ENCODE measurements at regions not wholly inside any gene's neighbourhood (a gene's known extent, or its start where the extent isn't known, plus 50 kb on each side); places are given as distances from the start of the nearest gene placed in this dataset.

DNA sequence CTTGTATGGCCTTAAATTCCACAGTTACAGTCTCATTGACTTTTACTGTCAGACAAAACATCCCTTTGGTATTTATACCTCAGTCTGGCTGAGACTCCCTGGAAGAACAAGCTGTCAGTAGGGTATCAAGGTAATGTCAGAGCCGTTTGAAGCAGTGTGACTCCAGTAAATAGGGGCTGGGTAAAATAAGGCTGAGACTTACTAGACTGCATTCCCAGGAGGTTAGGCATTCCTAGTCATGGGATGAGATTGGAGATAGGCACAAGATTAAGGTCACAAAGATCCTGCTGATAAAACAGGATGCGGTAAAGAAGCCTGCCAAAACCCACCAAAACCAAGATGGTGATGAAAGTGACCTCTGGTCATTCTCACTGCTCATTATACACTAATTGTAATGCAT is 219.5 kb upstream of the SKOR2 start:
- DNase-seq (ENCODE audit: low spot score), result no peak

DNA sequence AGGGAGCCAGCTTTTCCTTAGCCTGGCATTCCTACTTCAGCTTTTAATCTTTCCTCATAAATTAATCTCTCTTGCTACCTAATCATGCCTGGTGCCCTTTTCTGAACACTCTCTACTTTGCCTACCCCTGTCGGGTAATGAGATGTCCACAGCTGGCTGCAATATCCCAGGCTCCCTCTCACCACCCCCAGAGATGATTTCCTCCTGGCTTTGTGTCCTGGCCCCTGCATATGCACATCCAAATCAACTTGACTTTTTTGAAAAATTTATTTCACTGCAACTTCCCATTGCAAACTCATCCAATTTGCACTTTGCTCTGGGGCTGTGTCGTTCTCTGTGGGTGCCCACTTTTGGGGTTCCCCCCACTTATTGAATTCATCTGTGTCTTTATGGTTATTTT is 218.1 kb upstream of the SKOR2 start:
- DNase-seq (ENCODE audit: low spot score), result no peak

DNA sequence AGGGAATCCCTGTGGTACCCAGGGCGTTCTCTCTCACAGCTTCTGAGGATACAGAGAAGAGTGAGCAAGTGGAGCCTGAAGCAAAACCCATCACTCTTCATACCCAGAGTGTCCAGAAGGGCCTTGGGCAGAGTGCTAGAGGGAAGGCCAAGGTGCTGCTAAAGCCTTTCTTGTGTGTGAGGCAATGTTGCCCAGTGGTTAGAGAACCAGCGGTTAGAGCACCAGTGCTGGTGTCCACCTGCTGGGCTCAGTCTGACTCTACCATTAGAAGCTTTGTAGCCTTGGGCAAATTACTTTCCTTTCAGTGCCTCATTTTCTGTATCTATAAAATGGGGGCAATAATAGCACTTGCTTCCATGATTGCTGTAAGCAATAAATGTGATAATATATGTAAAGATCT is 210.5 kb upstream of the SKOR2 start:
- DNase-seq (ENCODE audit: low spot score), result no peak

DNA sequence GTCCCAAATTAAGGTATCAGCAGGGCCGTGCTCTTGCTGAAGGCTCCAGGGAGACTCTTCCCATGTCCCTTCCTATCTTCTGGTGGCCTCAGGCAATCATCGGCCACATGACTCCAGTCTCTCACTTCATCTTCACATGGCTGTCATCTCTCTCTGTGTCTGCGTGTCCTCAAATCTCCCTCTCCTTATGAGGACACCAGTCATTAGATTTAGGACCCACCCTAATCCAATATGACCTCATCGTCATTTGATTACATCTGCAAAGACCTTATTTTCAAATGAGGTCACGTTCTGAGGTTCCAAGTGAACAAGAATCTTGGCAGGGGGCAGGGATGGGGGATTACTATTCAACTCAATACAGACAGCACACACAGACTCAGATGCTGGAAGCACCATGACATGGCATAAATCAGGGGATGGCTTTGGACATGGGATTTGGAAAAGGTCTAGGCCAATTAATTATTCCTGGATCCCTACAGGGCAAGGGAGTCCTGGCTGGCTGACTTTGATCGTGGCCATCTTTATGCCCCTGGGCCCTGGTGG is 210.0 kb upstream of the SKOR2 start:
- no peak for DNase-seq (ENCODE audit: low spot score)

DNA sequence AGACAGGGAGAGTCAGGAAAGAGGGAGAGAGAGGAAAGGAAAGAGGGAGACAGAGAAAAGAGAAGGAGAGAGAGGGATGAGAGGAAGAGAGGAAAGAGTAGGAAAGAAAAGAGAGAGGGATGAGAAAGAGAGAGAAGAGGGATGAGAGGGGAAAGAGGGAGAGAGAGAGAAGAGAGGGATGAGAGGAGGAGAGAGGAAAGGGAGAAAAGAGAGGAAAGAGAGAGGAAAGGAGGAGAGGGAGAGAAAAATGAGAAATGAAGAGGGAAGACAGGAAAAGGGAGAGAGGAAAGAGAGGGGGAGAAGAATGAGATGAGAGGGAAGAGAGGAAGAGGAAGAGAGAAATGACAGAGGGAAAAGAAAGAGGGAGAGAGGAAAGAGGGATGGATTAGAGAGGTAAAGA is 207.0 kb upstream of the SKOR2 start:
- no peak for DNase-seq (ENCODE audit: low spot score)

DNA sequence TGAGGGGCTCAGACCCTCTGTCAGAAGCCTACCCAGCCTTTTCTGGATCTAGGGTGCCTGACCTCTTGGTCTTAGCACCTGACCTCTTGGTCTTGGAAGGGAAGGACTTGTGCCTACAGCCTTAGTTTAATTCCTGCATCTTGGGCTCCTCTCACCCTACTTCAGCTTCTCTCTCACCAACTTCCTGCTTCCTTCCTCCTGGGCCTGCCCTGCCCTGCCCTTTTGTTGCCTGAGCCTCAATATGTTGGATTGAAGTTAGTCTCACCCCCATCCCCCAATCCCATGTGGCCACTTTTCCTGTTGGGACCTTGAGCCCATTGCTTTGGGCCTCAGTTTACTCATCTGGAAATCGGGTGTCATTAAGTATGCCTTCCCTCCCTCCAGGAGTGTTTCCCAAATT is 206.2 kb upstream of the SKOR2 start:
- no peak for DNase-seq (ENCODE audit: low spot score)

DNA sequence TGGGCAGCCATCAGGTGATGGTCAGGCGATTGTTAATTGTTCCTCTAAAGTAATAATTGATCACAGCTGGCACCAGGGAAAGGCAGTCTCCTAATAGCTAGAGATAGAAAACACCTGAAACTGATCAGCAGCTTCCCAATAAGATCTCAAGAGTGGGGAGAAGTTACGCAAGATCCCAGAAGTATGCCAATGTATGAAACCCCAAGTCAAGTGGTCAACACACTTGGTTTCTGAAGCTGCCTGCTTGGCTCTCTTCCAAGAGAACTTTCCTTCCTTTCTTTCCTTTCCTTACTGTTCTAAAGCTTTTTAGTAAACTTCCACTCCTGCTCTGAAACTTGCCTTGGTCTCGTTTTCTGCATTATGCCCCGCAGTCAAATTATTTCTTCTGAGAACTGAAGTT is 201.6 kb upstream of the SKOR2 start:
- DNase-seq (ENCODE audit: low spot score), result no peak

DNA sequence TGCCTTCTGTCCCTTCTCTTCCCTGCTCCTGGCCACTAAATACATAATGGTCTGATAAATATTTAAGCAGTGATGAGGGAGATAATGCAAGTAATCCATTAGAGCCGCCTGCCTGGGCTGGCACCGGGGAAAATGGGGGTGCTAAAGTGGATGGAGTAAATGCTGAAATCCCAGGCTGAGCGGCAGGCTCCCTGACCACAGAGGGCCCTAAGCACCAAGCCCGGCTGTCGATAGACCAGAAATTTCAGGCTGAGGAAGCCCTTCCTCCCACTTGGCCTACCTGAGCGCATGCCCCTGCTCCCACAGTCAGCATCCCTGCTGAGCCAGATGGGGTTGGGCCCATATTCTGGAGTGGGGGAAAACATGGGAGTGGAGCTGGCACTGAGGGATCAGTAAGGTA is 197.5 kb upstream of the SKOR2 start:
- no peak for DNase-seq (ENCODE audit: low spot score)

DNA sequence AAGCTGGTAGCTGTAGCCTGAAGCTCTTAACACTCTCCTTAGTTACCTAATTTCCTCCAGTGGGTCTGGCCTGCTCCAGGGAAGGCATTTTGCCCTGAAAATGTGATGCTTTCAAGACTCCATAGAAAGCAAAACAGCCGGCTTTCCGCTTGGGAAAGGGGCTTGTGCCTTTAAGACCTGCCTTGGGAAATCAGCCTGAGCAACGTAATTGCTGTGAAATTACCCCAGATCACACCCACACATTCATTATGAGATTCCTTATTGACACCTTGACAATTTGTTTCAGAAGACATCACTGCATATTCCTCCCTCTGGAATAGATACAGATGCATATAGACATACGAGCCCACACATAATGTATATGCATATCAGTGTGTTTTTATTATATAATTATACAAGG is 190.5 kb upstream of the SKOR2 start:
- no peak for DNase-seq (ENCODE audit: low spot score)

DNA sequence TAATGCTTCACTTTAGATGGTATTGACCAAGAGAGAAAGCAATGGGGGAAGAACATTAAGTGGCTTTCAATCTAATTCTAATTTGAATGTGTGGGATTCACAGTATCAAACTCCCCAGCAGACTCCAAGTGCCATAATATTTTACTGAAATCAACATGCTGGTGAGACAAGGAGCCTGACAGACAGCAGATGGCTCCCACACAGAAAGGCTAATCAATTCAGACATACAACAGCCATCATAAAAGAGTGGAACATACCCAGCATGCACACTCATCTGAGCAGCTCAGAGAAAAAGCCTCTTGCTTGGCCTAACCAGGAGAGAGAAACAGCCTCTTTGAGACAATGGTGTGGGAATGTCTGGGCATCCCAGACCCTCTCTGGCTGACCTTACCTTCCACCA is 186.5 kb upstream of the SKOR2 start:
- no peak for DNase-seq (ENCODE audit: low spot score)

DNA sequence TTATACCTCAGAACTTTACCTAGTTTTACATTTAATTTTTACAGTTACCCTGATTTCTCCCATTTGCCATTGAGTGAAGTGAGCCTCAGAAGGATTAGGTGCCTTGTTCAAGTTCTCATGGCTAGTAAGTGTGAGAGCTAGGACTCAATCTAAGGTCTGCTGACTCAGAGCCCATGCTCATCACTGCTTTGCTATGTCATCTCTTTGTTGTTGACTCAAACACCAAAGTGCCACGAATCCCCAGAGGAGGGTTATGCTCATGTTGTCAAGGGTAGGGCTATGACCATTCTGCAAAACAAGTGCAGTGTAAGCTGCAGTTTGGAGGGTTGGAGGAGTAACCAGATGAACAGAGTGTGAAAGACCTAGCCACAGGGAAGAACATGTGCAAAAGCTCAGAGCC is 185.4 kb upstream of the SKOR2 start:
- DNase-seq (ENCODE audit: low spot score), result no peak

DNA sequence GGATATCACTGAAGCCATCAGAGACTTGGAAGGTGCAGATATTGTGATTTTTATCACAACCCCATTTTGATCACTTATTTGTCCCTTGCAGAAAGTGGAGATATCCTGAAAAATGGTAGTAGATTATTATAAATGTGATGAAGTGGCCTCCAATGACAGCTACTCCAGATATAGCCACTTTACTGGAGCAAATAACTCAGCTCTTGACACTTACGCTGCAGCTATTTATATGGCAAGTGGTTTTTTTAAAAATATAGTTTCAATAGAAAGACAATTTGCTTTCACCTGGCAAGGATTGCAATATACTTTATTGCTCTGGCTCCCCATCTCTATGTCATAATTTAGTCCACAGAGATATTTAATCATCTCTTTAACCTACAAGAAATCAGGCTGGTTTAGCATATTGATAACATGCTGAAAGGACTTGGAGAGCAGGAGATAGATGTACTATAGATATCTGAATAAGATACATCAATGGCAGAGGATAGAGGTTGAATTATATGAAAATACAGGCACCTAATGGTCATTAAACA is 182.8 kb upstream of the SKOR2 start:
- DNase-seq (ENCODE audit: low spot score), result no peak

DNA sequence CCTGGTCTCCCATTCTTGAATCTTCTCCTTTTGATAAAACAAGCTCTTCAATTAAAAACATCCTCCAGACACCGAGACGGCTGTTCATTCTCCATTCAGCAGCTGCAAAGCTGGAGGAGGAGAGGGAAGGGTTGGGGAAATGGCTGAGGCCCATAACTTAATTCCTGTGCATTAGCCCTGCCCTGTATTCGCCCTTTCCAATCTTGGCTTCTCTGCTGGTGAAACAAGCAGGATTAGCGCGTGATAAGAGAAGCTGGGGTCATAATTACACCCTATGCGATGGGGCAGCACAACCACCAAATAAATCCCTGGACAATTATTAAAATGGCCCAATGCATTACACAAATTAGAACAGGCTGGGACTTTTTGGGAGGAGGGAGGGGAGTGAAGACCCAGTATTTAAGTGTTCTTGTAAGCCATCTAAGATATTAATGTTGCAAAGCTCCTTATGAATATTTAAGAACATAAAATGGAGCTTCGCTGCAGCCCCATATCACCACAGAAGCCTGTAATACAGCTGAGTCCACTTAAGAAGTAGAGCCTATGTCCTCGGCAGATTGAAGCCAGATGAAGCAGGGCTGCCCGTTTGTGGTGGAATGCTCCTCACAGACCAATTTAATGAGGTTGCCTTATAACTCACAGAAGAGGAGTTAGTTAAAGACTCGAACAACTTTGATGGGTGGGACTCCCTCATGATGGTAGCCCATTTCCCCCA is 176.6 kb upstream of the SKOR2 start:
- DNase-seq (ENCODE audit: low spot score), result no peak

DNA sequence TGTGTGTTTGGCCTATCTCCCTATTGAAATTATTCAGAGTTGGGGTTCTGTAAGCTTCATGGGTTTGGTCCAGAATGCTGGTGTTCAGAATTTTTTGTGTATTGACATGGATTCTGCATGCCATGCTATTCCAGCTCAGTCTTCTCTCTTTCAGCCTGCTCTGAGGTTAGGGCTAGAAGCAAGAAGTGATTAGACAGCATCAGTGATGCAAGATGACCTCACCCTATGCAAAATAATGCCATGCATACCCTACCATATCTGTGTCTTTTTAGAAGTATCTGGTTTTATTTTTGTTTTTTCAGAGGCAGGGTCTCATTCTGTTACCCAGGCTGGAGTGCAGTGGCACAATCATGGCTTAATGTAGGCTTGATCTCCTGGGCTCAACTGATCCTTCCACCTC is 175.6 kb upstream of the SKOR2 start:
- DNase-seq (ENCODE audit: low spot score), result no peak

DNA sequence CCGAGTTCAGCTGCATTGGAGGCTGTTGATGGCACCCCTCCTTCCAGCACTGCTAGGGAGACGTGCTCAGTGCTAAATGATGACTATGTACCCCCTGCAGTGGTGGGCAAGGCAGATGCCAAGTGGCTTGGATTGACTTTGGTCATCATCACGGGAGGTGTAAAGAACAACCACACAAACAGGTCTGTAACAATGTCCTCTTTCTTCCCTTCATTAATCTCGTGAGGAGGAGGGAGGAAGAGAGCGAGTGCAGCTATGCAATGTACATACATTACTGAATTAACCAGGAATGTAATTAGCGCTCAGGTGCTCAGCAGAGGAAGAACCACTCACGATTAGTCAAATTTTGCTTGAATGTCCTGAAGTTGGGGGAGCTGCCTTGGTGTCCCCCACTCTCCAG is 173.9 kb upstream of the SKOR2 start:
- no peak for DNase-seq (ENCODE audit: low spot score)

DNA sequence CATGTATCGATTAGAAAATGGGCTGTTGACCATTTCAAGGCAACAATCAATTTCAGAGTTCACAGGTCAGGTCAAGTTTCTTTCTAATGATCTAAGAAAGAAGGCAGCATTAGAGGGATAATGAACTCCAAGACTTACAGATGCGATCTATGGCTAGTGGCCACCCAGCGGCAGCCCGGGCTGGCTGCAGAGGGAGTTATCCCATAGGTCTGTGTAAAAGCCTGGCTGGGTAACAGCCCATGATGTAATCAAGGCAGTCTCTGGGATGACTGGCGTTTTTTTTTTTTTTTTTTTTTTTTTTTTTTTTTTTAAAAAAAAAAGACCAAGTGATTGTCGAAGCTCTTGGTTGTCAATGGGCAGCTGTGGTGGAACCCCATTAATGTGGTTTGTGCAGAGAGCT is 171.1 kb upstream of the SKOR2 start:
- DNase-seq (ENCODE audit: low spot score), result peak; percentile 28

DNA sequence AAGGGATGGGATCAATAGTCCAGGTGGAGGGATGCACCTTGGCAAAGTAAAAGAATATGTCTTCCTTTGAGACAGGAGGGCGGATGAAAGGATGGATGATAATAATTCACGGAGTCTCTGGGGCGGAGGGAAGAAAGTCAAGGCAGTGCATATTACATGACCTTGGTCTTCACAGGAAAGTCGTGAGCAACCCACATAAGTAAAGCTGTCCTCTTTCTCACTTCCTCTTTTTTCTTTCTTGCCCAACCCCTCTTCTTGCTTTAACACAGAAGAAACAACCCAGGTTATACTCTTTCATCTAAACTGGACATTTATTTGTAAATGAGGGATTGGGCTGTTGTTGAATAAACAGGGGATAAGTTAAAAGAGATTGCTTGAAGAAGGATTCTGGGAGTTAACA is 168.7 kb upstream of the SKOR2 start:
- DNase-seq (ENCODE audit: low spot score), result no peak

DNA sequence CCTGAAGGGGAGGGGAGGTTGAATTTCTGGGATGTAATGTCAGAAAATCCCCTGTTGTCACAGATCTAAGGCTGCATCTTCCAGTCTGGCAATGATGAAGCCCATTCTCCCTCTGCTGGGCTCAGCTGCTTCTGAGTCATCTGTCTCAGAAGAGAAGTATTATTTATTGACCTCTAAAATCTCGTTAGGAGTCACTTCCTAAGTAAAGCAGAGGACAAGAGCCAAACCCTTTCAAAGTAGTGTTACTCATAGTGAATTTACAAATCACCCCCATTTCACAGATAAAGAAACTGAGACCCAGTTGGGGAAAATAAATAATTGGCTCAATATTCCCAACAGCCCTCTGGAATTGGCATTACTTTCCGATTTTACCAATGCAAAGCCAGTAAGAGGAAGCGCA is 167.3 kb upstream of the SKOR2 start:
- DNase-seq (ENCODE audit: low spot score), result peak; percentile 72

DNA sequence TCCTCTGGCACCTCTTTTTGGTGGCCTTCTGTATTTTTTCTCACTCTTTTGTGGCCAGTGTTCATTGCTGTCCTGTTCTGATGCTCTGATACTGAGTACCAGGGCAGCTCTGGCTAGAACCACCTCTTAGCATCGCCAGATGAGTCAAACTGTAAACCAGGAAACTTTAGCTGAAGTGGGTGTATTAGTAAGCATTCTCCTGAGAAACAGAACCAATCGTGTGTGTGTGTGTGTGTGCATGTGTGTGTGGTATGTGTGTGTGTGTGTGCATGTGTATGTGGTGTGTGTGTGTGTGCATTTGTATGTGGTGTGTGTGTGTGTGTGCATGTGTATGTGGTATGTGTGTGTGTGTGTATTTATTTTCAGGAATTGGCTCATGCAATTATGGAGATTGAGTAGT is 166.3 kb upstream of the SKOR2 start:
- peak; percentile 9 for DNase-seq (ENCODE audit: low spot score)

DNA sequence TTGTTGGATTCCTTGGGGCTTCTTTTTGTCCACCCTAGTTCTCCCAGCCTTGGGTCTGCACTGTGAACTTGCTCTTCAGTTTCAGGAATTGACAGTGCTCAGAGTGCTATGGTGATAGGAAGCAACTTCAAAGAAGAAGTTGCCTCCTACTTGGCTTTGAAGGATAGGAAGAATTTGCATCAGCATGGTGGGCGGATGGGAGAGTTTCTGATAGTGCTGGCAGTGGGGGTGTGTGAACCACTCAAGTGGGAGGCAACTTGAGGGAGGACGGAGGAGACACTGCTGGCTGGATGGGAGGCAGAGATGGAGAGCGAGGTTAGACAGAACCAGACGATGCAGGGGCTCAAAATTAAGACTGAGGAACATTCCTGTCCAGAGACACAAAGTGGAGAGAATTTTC is 164.4 kb upstream of the SKOR2 start:
- no peak for DNase-seq (ENCODE audit: low spot score)

DNA sequence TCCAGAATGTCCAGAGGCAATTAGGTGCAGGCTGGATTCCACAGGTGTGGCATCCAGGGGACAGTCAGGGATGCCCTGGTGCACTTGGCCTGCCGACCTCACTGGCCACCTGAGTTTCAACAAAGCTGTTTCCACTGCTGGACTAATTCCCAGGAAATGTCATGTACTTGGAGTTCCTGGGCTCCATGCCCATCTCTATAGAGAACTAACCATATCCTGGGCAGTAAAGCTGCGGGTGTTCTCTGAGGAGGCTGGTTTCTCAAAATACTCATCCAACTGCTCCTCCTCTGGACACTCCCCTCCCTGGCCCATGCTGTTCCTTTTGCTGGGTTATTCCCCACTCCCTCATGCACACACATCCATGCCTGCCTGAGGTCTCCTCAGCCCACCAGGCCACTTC is 161.9 kb upstream of the SKOR2 start:
- DNase-seq (ENCODE audit: low spot score), result no peak

DNA sequence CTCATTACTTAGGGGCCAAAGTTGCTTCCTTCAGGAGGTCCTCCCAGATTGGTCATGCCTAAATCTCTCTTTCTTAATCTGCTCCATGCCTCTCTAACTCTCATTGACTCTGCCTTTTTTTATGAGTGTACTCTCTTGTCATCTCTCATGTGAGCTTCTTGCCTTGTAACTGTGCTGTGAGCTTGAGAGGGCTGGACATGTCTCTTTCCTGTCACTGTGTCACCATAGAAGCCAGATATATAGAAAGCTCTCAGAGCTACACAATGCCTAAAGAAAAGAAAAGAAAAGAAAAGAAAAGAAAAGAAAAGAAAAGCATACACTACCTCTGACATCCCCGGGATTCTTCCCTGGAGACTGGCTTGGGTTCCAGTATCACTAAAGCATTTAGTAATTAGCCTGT is 161.5 kb upstream of the SKOR2 start:
- DNase-seq (ENCODE audit: low spot score), result no peak

DNA sequence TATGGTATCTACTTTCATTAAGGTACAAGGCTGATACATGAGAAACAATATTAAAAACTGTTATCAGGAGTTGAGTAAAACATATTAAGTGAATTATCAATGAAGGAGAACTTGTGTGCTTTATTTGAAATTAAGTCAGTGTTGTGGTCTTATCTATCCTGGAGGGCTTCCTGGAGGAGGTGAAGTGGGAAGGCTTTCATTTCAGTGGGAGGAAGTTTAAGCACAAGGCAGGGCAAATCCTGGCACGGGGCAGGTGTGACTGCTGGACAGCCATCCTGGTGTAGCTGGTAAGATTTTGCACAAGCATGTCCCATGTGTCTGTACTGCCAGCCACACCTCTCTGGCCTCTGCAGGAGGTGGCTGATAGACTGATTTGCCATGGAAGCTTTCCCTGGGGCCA is 159.7 kb upstream of the SKOR2 start:
- DNase-seq (ENCODE audit: low spot score), result no peak

DNA sequence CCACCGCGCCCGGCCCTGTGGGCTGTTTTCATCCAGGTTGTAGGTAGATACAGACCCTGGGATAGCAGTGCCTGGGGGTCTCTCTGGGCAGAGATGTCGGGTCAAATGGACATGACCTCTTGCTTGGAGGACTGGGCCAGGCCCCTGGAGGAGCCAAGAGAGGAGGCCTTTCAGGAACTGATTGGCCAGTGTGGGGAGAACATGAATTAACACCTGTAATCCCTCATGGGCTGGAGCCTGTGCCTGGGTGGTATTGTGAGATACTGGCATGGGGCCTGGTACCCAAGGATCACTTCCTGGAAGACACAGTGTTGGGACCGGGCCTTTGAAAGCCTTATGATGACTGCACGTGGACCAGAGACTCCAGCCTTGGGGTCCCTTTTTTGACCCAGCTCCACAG is 158.7 kb upstream of the SKOR2 start:
- DNase-seq (ENCODE audit: low spot score), result no peak

All from COLO829 (cell line).